GM12878 (cell line): ENCODE measurements at regions not wholly inside any gene's neighbourhood (a gene's known extent, or its start where the extent isn't known, plus 50 kb on each side); places are given as distances from the start of the nearest gene placed in this dataset.

Experiments used
- BHLHE40 ChIP-seq, 2 experiments: fragments of 450-650 bp in 1 of 2; IDR thresholded peaks; 2 replicates each; pipeline ENCODE4 v1.6.1; 2011 to 2017; ENCODE audit warnings: low read depth in 2 of 2, borderline replicate concordance in 1 of 2, improper control_type of control experiment in 1 of 2, low read length in 1 of 2, mild to moderate bottlenecking in 1 of 2
- TF ChIP-seq, protein P1 (sequence below), 3 experiments: IDR thresholded peaks in 2 of 3; conservative IDR thresholded peaks in 1 of 3; 2 replicates each; pipeline ENCODE4 v1.5.1; 2011; ENCODE audit warnings: low read depth in 3 of 3, low read length in 3 of 3, mild to moderate bottlenecking in 3 of 3, control low read depth in 2 of 3, moderate library complexity in 2 of 3, inconsistent platforms in 1 of 3, mixed read lengths in 1 of 3; ENCODE audit not compliant: control insufficient read depth in 2 of 3, insufficient read depth in 1 of 3; ENCODE audit errors: extremely low read depth in 1 of 3

- TF ChIP-seq, protein P1, sequence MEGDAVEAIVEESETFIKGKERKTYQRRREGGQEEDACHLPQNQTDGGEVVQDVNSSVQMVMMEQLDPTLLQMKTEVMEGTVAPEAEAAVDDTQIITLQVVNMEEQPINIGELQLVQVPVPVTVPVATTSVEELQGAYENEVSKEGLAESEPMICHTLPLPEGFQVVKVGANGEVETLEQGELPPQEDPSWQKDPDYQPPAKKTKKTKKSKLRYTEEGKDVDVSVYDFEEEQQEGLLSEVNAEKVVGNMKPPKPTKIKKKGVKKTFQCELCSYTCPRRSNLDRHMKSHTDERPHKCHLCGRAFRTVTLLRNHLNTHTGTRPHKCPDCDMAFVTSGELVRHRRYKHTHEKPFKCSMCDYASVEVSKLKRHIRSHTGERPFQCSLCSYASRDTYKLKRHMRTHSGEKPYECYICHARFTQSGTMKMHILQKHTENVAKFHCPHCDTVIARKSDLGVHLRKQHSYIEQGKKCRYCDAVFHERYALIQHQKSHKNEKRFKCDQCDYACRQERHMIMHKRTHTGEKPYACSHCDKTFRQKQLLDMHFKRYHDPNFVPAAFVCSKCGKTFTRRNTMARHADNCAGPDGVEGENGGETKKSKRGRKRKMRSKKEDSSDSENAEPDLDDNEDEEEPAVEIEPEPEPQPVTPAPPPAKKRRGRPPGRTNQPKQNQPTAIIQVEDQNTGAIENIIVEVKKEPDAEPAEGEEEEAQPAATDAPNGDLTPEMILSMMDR (IDR thresholded peaks at IDR 0.05 in 2 of 3, conservative IDR thresholded peaks at IDR 0.05 in 1 of 3; ENCODE audit: control insufficient read depth in 2 of 3, extremely low read depth in 1 of 3, insufficient read depth in 1 of 3, low read depth in 3 of 3, low read length in 3 of 3) = no peak
- TF ChIP-seq BHLHE40 (IDR thresholded peaks at IDR 0.05; ENCODE audit: borderline replicate concordance in 1 of 2, low read depth in 2 of 2, low read length in 1 of 2) = no peak
These were observed 253.2 kb upstream of the ZNF32 start for GRCh38 chr10:43901744-43902504.
